ENCODE measurements at regions not wholly inside any gene's neighbourhood (a gene's known extent, or its start where the extent isn't known, plus 50 kb on each side); places are given as distances from the start of the nearest gene placed in this dataset.
"Not testable (repeated sequence)": the region's sequence is repeated elsewhere in the genome, so short reads cannot be mapped to it uniquely, and the experiment has no call there.

DNA sequence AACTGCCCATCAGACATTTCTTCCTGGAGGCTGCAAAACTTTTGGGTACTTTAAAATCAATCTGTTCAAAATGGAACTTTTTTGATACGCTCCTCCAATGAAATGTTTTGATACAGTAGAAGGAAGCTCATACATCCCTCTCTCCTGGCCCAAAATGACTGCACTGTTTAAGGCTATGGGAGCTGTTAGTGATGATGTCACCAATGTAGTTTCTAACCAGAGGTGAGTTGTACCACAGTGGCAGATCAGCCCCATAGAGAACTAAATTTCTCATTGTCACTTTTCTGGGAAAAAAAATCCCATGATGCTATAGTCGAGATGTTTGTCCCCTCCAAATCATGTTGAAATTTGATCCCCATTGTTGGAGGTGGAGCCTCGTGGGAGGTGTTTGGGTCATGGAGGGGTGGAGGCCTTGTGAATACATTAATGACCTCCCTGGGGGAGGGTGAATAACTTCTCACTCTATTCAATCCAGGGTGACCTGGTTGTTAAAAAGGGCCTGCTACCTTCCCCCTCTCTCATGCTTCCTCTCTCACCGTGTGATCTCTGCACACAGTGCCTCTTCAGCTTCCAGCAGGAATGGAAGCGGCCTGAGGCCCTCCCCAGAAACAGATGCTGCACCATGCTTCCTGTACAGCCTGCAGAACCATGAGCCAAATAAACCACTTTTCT lies 117.4 kb upstream of the NPAS2 start:
- no peak overlapping the region for H3K27ac Mint-ChIP-seq
- H3K4me1 Mint-ChIP-seq (ENCODE audit: low read depth), result peaks cover 10% of the 10 kb centered on the region
- DNase-seq (ENCODE audit: low spot score), result no peak
- H3K27me3 Mint-ChIP-seq (ENCODE audit: low read depth), result no peaks in the 10 kb centered on the region
- no peaks in the 10 kb centered on the region for H3K36me3 Mint-ChIP-seq (ENCODE audit: low read depth)
- no peak overlapping the region for H3K4me3 Mint-ChIP-seq
- peaks cover 6% of the 10 kb centered on the region for H3K9me3 Mint-ChIP-seq

DNA sequence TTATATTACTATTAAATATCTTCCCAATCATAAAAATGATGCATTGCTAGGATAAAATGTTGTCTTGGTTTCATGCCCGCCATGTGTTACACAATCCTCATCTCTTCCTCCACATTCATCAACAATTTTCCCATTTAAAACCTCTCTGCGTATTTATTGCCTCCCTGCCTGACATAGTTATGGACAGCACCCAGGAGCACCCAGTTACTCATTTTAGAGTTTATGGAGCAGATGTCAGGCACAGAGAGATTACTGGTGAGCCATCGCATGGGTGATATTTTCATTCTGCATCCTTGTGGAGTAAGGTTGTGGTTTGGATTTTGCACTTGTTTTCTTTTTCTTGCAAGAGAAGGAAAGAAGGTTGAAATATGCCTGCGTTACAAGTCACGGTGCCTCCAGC lies 116.7 kb upstream of the NPAS2 start:
- DNase-seq (ENCODE audit: low spot score), result no peak
- H3K27ac Mint-ChIP-seq, result no peak overlapping the region
- H3K4me3 Mint-ChIP-seq, result no peak overlapping the region
- no peaks in the 10 kb centered on the region for H3K27me3 Mint-ChIP-seq (ENCODE audit: low read depth)
- peaks cover 4% of the 10 kb centered on the region for H3K9me3 Mint-ChIP-seq
- H3K36me3 Mint-ChIP-seq (ENCODE audit: low read depth), result no peaks in the 10 kb centered on the region
- peaks cover 13% of the 10 kb centered on the region for H3K4me1 Mint-ChIP-seq (ENCODE audit: low read depth)

GRCh38 chr2:100703739-100704138 lies 116.2 kb upstream of the NPAS2 start:
- no peaks in the 10 kb centered on the region for H3K36me3 Mint-ChIP-seq (ENCODE audit: low read depth)
- DNase-seq (ENCODE audit: low spot score), result no peak
- peaks cover 13% of the 10 kb centered on the region for H3K4me1 Mint-ChIP-seq (ENCODE audit: low read depth)
- H3K9me3 Mint-ChIP-seq, result no peaks in the 10 kb centered on the region
- no peak overlapping the region for H3K27ac Mint-ChIP-seq
- no peak overlapping the region for H3K4me3 Mint-ChIP-seq
- no peaks in the 10 kb centered on the region for H3K27me3 Mint-ChIP-seq (ENCODE audit: low read depth)

DNA sequence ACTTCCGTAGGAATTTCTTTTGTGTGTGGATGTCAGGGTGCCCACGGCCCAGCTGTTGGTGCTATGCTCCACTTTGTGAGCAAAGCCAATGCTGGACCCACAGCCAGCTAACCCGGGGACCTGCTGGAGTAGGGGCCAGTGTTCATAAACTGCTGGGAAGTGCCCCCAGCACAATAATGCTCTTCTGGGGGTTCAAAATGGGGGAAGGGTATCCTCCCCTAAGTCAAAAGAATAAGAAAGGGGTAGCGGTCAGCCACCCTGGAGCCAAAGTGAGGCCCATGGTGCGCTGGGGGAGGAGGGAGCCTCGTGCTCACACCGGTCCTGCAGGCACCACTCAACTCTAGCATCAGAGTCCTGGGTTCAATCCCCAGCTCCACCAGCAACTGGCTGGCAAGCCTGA lies 115.8 kb upstream of the NPAS2 start:
- no peak overlapping the region for H3K27ac Mint-ChIP-seq
- DNase-seq (ENCODE audit: low spot score), result no peak
- peaks cover 13% of the 10 kb centered on the region for H3K4me1 Mint-ChIP-seq (ENCODE audit: low read depth)
- H3K27me3 Mint-ChIP-seq (ENCODE audit: low read depth), result no peaks in the 10 kb centered on the region
- no peaks in the 10 kb centered on the region for H3K9me3 Mint-ChIP-seq
- no peaks in the 10 kb centered on the region for H3K36me3 Mint-ChIP-seq (ENCODE audit: low read depth)
- H3K4me3 Mint-ChIP-seq, result no peak overlapping the region

- Mint-ChIP-seq H3K4me1 (ENCODE audit: low read depth) (peaks cover 13% of the 10 kb centered on the region), H3K27me3 (ENCODE audit: low read depth) (no peaks in the 10 kb centered on the region), H3K9me3 (no peaks in the 10 kb centered on the region), H3K27ac (no peak overlapping the region), H3K4me3 (no peak overlapping the region), H3K36me3 (ENCODE audit: low read depth) (no peaks in the 10 kb centered on the region)
- DNase-seq (ENCODE audit: low spot score), result no peak
Measured at GRCh38 chr2:100704711-100705110, 115.2 kb upstream of the NPAS2 start.

DNA sequence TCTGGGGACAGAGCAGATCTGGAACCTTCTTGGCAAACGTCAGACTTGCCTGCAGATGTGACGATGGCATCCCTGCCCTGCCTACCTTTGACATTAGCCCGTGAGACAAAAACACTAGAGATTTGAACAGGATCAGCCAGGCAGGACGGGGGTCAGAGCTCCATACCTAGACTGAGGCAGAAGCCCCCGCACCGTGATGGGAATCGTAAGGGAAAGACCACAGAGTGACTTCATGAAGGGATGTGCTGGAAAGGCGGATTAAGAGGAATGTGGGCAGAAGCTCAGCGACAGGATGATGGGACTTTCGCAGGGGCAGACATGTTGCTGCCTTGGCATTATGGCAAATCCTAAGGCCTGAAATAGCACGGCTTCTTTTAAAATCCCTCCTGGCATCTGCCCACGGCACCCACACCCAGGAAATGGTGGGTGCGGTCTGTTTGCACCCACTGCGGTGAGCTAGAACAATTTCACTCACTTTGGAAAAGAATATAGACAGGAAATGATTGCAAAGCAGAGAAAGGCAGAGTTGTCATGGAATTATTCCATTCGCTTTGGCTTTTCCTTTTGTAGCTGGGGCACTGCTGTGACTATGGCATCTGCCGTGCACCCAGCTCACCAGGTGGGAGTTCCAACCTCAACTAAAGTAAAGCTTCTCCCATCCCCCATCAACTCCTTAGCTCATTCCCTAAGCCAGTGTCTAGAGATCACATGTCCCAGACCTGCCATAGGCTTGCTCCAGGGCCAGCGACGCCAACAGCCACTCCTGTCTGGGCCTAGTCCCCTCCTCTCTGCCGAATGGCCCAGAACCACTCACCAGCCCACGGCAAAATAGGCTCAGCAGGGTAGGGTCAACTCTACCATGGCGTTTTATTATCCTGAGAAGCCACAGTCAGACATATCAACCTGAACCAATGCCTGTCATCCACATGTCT lies 112.7 kb upstream of the NPAS2 start:
- Mint-ChIP-seq H3K27me3 (ENCODE audit: low read depth) (no peaks in the 10 kb centered on the region), H3K4me3 (no peak overlapping the region), H3K4me1 (ENCODE audit: low read depth) (peaks cover 13% of the 10 kb centered on the region), H3K27ac (no peak overlapping the region), H3K36me3 (ENCODE audit: low read depth) (no peaks in the 10 kb centered on the region), H3K9me3 (no peaks in the 10 kb centered on the region)
- DNase-seq (ENCODE audit: low spot score), result no peak

GRCh38 chr2:100708333-100708732 lies 111.6 kb upstream of the NPAS2 start:
- DNase-seq (ENCODE audit: low spot score), result no peak
- Mint-ChIP-seq H3K4me3 (no peak overlapping the region), H3K9me3 (no peaks in the 10 kb centered on the region), H3K27ac (no peak overlapping the region), H3K4me1 (ENCODE audit: low read depth) (peaks cover 11% of the 10 kb centered on the region), H3K36me3 (ENCODE audit: low read depth) (no peaks in the 10 kb centered on the region), H3K27me3 (ENCODE audit: low read depth) (no peaks in the 10 kb centered on the region)

- Mint-ChIP-seq H3K27me3 (ENCODE audit: low read depth) (no peaks in the 10 kb centered on the region), H3K27ac (no peak overlapping the region), H3K4me1 (ENCODE audit: low read depth) (no peaks in the 10 kb centered on the region), H3K4me3 (no peak overlapping the region), H3K9me3 (no peaks in the 10 kb centered on the region), H3K36me3 (ENCODE audit: low read depth) (no peaks in the 10 kb centered on the region)
- DNase-seq (ENCODE audit: low spot score), result no peak
Measured at GRCh38 chr2:100713106-100713505, 106.8 kb upstream of the NPAS2 start.

DNA sequence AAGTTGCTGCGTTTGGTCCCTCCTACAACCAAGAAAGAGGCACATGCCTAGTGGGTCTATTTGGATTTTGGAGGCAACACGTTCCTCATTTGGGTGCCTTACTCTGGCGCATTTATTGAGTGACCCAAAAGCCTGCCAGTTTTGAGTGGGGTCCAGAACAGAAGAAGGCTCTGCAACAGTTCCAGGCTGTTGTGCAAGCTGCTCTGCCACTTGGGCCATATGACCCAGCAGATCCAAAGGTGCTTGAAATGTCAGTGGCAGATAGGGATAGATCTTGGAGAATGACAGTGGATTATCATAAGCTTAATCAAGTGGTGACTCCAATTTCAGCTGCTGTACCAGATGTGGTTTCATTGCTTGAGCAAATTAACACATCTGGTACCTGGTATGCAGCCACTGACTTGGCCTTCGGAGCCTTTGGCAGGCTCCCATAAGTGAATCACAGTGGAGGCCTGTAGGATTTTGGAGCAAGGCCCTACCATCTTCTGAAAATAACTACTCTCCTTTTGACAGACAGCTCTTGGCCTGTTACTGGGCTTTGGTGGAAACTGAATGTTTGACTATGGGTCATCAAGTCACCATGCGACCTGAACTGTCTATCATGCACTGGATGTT lies 105.4 kb upstream of the NPAS2 start:
- not testable (repeated sequence) for H3K4me3 Mint-ChIP-seq; H3K36me3 Mint-ChIP-seq (ENCODE audit: low read depth); DNase-seq (ENCODE audit: low spot score); H3K27me3 Mint-ChIP-seq (ENCODE audit: low read depth); H3K27ac Mint-ChIP-seq; H3K4me1 Mint-ChIP-seq (ENCODE audit: low read depth); H3K9me3 Mint-ChIP-seq

GRCh38 chr2:100715861-100716260 lies 104.1 kb upstream of the NPAS2 start:
- not testable (repeated sequence) for H3K4me3 Mint-ChIP-seq; DNase-seq (ENCODE audit: low spot score); H3K9me3 Mint-ChIP-seq; H3K4me1 Mint-ChIP-seq (ENCODE audit: low read depth); H3K27me3 Mint-ChIP-seq (ENCODE audit: low read depth); H3K27ac Mint-ChIP-seq; H3K36me3 Mint-ChIP-seq (ENCODE audit: low read depth)

DNA sequence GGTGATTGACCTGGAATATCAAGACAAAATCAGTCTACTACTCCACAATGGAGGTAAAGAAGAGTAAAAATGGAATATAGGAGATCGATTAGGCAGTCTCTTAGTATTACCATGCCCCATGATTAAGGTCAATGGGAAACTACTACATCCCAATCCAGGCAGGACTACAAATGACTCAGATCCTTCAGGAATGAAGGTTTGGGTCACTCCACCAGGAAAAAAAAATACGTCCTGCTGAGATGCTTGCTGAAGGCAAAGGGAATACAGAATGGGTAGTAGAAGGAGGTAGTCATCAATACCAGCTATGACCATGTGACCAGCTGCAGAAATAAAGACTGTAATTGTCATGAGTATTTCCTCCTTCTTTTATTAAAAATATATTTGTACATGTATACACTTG lies 103.4 kb upstream of the NPAS2 start:
- no peaks in the 10 kb centered on the region for H3K27me3 Mint-ChIP-seq (ENCODE audit: low read depth)
- H3K27ac Mint-ChIP-seq, result no peak overlapping the region
- no peak overlapping the region for H3K4me3 Mint-ChIP-seq
- DNase-seq (ENCODE audit: low spot score), result no peak
- H3K4me1 Mint-ChIP-seq (ENCODE audit: low read depth), result no peaks in the 10 kb centered on the region
- no peaks in the 10 kb centered on the region for H3K9me3 Mint-ChIP-seq
- no peaks in the 10 kb centered on the region for H3K36me3 Mint-ChIP-seq (ENCODE audit: low read depth)

DNA sequence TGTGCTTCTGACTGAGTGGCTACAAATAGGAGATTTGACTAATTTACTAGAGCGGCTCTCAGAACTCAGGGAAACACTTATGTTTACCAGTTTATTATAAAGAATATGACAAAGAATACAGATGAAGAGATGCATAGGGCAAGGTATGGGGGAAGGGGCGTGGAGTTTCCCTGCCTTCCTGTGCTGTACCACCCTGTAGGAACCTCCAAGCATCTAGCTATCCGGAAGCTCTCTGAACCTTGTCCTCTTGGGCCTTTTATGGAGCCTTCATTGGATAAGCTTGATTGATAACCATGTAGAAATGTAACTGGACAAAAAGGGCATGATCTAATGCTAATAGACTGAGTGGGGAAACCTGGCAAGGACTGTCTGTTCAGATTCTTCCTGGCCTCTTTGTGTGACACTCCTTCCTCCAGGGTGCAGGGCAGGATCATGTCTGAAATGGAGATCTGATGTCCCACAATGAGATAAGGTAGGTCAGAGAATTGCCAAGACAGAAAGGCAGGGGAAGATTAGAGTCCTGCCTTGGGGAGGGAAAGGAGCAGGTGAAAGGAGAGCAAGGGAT lies 101.8 kb upstream of the NPAS2 start:
- H3K27me3 Mint-ChIP-seq (ENCODE audit: low read depth), result peaks cover 3% of the 10 kb centered on the region
- no peaks in the 10 kb centered on the region for H3K9me3 Mint-ChIP-seq
- DNase-seq (ENCODE audit: low spot score), result no peak
- no peaks in the 10 kb centered on the region for H3K36me3 Mint-ChIP-seq (ENCODE audit: low read depth)
- H3K4me1 Mint-ChIP-seq (ENCODE audit: low read depth), result no peaks in the 10 kb centered on the region
- H3K4me3 Mint-ChIP-seq, result no peak overlapping the region
- no peak overlapping the region for H3K27ac Mint-ChIP-seq

DNA sequence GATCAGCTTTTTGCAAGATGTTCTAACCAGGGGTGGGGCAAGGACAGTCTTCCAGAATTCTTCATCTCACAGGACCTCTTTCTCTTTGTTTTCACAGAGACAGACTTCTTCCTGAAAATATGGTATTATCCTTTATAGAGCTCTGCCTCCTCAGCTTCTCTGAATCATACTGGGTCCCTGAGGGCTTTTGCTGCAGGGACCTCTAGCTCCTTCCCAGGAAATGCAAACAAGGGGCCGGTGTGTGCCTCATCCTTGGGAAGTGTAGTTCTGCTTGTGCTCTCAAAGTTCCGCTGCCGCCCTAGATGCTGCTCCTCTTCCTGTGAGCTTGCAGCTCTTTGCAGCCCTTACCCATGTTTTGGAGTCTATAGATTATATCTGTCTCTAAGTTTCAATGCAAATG lies 99.5 kb upstream of the NPAS2 start:
- Mint-ChIP-seq H3K27me3 (ENCODE audit: low read depth) (peaks cover 3% of the 10 kb centered on the region), H3K4me3 (no peak overlapping the region), H3K9me3 (no peaks in the 10 kb centered on the region), H3K36me3 (ENCODE audit: low read depth) (no peaks in the 10 kb centered on the region), H3K27ac (no peak overlapping the region), H3K4me1 (ENCODE audit: low read depth) (no peaks in the 10 kb centered on the region)
- no peak for DNase-seq (ENCODE audit: low spot score)

GRCh38 chr2:100721693-100722092 lies 98.2 kb upstream of the NPAS2 start:
- H3K27ac Mint-ChIP-seq, result no peak overlapping the region
- no peak for DNase-seq (ENCODE audit: low spot score)
- H3K4me1 Mint-ChIP-seq (ENCODE audit: low read depth), result no peaks in the 10 kb centered on the region
- H3K9me3 Mint-ChIP-seq, result no peaks in the 10 kb centered on the region
- H3K36me3 Mint-ChIP-seq (ENCODE audit: low read depth), result no peaks in the 10 kb centered on the region
- peaks cover 6% of the 10 kb centered on the region for H3K27me3 Mint-ChIP-seq (ENCODE audit: low read depth)
- no peak overlapping the region for H3K4me3 Mint-ChIP-seq
